ENCODE measurements at regions not wholly inside any gene's neighbourhood (a gene's known extent, or its start where the extent isn't known, plus 50 kb on each side); places are given as distances from the start of the nearest gene placed in this dataset.
A peak's percentile ranks its signal among the peaks of the same experiment; 100 is the strongest.
"Not testable (repeated sequence)": the region's sequence is repeated elsewhere in the genome, so short reads cannot be mapped to it uniquely, and the experiment has no call there.

DNA sequence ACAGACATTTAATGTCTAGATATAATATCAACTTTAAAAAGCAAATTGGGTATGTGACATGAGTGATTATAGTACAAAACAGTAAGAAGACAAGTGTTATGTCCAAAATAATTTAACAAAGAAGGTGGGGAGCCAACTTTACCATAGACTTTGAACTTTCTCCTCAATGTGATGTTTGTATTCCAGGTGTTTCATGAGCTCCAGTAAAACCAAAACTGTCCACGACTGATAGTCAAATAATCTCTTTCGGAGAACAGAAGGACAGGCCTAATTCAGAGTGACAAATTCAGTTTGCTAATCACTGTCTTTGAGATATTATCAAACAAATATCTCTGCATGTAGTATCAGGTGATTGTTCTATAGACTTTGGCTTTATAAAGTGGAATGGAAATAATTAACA, 1112.6 kb downstream of the SLC6A15 start:
- no peak for DNase-seq (ENCODE audit: low read depth in 4 of 4, low spot score in 3 of 4)

DNA sequence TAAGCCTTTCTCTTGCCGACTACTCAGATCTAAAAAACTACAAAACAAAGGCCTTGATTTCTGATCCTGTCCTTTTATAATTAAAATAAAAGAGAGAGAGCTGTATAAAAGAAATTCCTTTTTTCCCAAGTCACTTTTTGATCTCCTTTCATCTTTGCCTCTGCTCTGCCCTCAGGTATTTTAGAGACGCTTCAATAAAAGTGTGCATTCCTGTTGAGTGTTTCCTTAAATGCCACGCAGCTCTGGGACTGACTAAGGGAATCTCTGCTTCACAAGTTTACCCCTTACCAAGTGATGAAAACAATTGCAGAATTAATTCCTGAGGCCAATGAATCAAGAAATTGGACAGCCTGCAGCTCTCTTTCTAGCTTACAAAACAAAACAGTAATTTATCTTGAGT, 1109.8 kb downstream of the TMTC2 start:
- no peak for DNase-seq (ENCODE audit: low read depth in 4 of 4, low spot score in 3 of 4)

GRCh38 chr12:83793616-83794015, 1106.9 kb downstream of the TMTC2 start:
- no peak for DNase-seq (ENCODE audit: low read depth in 4 of 4, low spot score in 3 of 4)

GRCh38 chr12:83784298-83784890, 1097.7 kb downstream of the TMTC2 start:
- no peak for DNase-seq (ENCODE audit: low read depth in 4 of 4, low spot score in 3 of 4)

DNA sequence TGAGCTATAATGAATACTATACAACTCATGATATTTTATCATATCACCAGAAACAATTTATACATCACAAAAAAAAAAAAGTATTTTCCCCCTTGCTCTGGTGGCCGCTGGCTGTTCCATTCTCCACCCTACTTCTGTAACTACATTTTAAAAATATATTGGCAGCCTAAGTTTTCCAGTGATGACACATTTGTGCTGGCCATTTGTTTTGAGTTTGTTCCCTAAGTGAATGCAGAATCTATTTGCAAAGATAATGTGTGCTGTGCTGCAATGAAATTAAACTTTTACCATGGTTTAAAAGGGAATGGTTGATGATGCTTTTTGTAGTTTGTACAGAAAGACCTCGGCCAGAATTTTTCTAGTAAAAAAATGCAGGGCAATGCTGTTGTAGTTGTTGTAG, 1092.8 kb downstream of the TMTC2 start:
- no peak for DNase-seq (ENCODE audit: low read depth in 4 of 4, low spot score in 3 of 4)

DNA sequence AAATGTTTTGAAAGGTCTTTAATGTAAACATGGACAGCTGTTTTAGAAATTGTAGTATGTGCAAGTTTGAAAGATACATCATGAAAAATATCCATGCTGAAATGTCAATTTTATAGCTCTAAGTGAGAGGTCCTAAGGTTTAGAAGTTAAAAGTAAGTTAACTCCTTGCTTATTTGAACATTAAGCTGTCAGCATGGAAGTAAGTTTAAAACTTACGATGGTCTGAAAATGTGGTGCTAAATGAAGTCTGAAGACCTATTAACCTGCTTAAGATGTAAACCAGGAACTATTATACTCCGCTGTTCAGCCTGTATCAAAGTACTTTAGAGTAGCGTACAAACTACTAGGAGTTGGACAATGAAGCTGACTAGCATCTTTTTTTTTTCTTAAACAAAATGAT, 1082.4 kb downstream of the TMTC2 start:
- DNase-seq (ENCODE audit: low read depth in 4 of 4, low spot score in 3 of 4), result peak; percentile 20 to 42 (median 26)

- DNase-seq (ENCODE audit: low read depth in 4 of 4, low spot score in 3 of 4), result no peak
Observed at GRCh38 chr12:83767723-83768122, 1081.0 kb downstream of the TMTC2 start.

- no peak for DNase-seq (ENCODE audit: low read depth in 4 of 4, low spot score in 3 of 4)
Observed at GRCh38 chr12:83763425-83763824, 1076.7 kb downstream of the TMTC2 start.

GRCh38 chr12:83759906-83760305, 1073.2 kb downstream of the TMTC2 start:
- DNase-seq (ENCODE audit: low read depth in 4 of 4, low spot score in 3 of 4), result no peak

DNA sequence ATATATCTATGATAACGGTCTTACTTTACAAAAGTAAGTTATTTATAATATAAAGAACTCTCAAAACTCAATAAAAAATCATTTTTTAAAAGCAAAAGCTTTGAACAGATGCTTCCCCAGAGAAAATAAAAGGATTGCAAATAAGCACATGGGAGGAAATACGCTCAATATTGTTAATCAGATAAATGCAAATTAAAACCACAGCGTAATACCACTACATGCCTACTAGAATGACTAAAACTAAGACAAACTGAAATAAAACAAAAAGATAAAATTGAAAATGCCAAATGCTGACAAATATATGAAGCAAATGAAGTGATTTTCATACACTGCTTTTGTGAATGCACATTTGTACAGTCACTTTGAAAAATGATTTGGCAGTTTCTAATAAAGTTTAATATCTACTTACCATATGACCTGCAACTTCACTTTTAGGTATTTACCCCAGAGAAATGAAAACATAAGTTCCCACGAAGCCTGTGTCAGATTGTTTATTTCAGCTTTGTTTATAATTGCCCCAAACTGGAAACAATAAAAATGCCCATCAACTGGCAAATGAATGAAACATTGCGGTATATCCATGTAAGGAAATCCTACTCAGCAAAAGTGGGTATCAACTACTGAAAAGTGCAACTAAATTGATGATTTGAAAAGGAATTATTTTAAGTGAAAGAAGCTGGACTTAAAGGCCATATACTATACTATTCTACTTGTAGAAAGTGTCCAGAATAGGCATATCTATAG, 1072.4 kb downstream of the TMTC2 start:
- no peak for DNase-seq (ENCODE audit: low read depth in 4 of 4, low spot score in 3 of 4)

DNA sequence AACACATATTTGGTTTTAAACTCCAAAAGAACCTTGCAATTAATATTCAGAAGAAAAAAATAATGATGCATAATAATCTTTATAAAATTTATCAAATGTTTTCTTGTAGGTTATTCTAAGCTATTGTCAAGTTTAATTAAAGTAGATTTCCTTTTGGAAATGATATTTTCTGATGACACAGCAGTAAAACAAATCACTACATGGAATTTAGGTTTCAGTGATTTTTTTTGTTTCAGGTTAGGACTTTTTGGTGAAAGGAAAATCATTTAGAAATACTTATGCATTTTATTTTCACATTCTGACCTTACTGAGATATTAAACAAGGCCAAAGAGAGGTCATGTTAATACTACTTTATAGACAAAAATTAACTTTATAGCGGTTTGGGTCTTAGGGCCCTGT, 1067.2 kb downstream of the TMTC2 start:
- no peak for DNase-seq (ENCODE audit: low read depth in 4 of 4, low spot score in 3 of 4)

- DNase-seq (ENCODE audit: low read depth in 4 of 4, low spot score in 3 of 4), result no peak
Observed at GRCh38 chr12:83753205-83753604, 1066.5 kb downstream of the TMTC2 start.

DNA sequence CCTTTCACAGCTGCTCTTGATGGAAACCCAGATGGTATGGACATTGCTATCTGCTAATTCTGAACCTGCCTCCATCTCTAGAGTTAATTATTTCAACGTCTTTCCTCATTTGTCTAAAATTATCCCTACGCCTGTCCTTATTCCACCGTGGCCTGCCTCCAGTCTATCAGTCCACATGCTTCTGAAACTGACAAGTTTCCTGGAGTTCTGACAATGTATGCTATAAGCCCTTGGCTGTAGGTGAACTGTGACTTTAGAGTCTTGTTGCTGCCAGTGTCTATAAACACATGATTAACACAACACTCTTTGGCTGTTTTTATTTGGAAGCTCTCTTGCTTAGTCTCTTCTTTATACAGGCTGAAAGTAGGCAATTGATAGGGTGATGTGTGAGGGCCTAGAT, 1052.9 kb downstream of the TMTC2 start:
- no peak for DNase-seq (ENCODE audit: low read depth in 4 of 4, low spot score in 3 of 4)

DNA sequence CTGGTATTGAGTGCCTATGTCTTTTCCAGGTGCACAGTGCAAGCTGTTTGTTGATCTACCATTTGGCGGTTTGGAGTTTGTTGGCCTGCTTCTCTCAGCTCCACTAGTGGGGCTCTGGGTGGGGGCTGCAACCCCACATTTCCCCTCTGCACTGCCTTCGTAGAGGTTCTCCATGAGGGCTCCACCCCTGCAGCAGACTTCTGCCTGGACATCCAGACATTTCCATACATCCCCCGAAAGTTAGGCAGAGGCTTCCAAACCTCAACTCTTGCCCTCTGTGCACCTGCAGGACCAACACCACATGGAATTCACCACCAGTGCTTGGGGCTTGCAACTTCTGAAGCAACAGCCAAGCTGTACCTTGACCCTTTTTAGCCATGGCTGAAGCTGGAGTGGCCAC, 1024.1 kb downstream of the TMTC2 start:
- DNase-seq (ENCODE audit: low read depth in 4 of 4, low spot score in 3 of 4), result no peak

DNA sequence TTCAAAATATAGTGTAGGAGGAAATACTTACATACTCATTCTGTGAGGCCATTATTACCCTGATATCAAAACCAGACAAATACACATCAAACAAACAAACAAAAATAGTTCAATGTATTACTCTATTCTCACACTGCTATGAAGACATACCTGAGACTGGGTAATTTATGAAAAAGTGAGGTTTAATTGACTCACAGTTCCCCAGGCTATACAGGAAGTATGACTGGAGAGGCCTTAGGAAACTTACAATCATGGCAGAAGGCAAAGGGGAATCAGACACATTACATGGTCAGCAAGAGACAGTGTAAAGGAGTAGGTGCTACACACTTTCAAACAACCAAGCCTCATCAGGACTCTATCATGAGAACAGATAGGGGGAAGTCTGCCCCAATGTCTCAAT, 1023.2 kb downstream of the TMTC2 start:
- DNase-seq (ENCODE audit: low read depth in 4 of 4, low spot score in 3 of 4), result no peak

DNA sequence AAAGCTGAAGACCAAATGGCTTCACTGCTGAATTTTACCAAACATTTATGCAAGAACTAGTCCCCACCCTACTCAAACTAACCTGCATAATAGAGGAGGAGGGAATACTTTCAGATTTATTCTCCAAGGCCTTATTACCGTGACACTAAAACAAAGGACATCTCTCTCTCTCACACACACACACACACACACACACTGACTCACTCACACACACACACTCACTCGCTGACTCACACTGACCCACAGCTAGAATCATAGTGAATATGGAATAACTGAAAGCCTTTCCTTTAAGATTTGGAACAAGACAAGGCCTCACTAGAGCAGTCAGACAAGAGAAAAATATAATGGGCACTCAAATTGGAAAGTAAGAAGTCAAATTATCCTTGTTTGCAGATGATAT, 1014.1 kb downstream of the TMTC2 start:
- no peak for DNase-seq (ENCODE audit: low read depth in 4 of 4, low spot score in 3 of 4)

- not testable (repeated sequence) for DNase-seq (ENCODE audit: low read depth in 4 of 4, low spot score in 3 of 4)
Observed at GRCh38 chr12:83696311-83696710, 1009.6 kb downstream of the TMTC2 start.

DNA sequence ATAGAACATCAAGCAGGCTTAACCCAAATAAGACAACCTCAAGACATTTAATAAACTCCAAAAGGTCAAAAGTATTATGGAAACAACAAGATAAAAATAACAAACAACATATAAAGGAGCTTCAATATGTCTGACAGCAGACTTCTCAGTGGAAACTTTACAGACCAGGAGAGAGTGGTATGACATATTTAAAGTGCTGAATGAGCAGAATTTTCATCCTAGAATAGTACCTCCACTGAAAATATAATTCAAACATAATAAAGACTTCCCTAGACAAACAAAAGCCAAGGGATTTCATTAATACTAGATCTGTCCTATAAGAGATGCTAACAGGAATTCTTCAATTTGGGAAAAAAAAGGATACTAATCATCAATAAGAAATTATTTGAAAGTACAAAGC, 1005.0 kb downstream of the TMTC2 start:
- DNase-seq (ENCODE audit: low read depth in 4 of 4, low spot score in 3 of 4), result no peak

DNA sequence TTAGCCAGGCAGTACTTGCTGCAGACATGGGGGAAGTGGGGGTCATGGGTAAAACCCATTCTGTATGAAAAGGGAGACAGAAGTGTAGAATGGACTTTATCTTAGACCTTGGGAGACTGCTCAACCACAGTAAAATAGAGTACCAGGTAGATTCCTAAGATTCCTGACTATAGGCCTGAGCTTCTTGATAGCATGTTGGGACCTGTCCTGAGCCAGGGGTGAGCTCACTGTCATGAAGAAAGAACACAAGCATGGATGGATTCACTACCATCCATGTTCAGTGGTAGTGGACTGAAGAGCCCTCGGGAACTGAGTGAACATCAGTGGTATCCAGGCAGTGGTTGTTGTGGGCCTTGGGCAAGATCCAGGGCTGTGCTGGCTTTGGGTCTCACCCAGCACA, 1003.8 kb downstream of the TMTC2 start:
- no peak for DNase-seq (ENCODE audit: low read depth in 4 of 4, low spot score in 3 of 4)

DNA sequence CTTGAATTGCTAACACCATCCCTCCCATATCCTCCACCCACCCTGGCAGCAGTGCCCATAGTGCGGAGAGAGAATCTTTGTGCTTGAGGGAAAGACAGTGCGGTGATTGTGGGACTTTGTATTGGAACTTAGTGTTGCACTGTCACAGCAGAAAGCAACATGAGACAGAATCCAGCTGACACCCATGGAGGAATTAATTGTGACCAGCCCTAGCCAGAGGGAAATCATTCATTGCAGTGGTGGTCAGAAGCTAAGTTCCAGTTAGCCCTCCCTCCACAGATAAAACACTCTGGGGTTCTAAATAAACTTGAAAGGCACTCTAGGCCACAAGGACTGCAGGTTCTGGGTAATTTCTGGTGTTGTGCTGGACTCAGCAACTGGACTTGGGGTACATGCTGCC, 1002.6 kb downstream of the TMTC2 start:
- no peak for DNase-seq (ENCODE audit: low read depth in 4 of 4, low spot score in 3 of 4)

DNA sequence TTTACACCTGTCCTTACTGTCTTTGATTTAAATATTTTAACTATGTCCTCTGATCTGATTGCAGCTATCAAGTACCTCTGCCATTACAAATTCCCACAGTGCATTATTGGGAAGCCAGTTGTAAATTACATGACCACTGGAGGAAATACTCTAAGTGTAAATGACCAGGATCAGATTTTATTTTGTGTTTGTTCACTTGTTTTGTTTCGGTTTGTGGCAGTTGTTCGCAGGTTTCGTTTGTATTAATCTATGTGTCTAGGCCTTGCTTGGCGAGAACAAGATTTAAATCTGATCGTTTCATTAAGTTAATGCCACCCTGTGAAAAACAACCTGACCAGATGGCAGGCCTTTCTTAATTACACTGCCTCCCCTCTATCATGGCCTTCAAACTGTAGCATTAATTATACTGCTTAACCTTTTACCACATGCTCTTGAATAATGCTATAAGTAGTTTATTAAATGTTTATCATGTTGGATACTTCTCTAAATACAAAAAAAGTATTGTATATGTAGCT, 990.1 kb downstream of the TMTC2 start:
- DNase-seq (ENCODE audit: low read depth in 4 of 4, low spot score in 3 of 4), result peak in 1 of 4 donors; percentile 17

DNA sequence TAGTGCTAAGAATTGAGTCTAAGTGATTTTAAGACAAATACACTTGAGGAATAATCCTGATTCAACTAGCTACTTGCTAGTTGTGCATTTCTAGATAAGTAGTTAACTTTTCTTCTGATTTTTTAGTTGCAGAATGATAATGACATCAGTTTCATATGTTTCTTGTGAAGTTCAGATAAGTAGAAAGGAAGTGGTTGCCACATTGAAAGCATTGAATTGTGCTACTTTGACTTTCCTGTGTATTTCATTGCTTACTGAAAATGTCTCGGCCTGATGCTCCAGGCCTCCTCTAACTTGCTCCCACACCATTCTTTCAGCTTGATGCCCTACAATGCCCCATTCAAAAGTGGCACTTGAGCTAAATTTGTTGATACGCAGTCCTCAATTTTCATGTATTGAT, 980.0 kb downstream of the TMTC2 start:
- no peak for DNase-seq (ENCODE audit: low read depth in 4 of 4, low spot score in 3 of 4)
